Calu3 (cell line): ENCODE measurements at regions not wholly inside any gene's neighbourhood (a gene's known extent, or its start where the extent isn't known, plus 50 kb on each side); places are given as distances from the start of the nearest gene placed in this dataset.

Source experiments
- BruUV-seq: library from RNA; stranded (reverse); fragments of 400-500 nt; replicated peaks from 2 replicates; lab custom pipeline; 2021; lab: Mats Ljungman, UMichigan
- CTCF ChIA-PET: fragments of 300-600 bp; sonication (Branson Sonifier 250); formaldehyde crosslinking; loops from one replicate; lab custom pipeline; 2022; ENCODE audit warnings: antibody characterized with exemption; lab: Charles Lee
- DNase-seq: peaks from one replicate; pipeline ENCODE4 v3.0.0; 2022
- H3K27ac Mint-ChIP-seq: one replicate; pipeline ENCODE4 v1.8.0; 2022; ENCODE audit warnings: mixed read lengths; ENCODE audit not compliant: unreplicated experiment
- H3K27me3 Mint-ChIP-seq: one replicate; pipeline ENCODE4 v1.8.0; 2022; ENCODE audit warnings: mixed read lengths; ENCODE audit not compliant: unreplicated experiment
- H3K36me3 Mint-ChIP-seq: one replicate; pipeline ENCODE4 v1.8.0; 2022; ENCODE audit warnings: mild to moderate bottlenecking, moderate library complexity, mixed read lengths; ENCODE audit not compliant: insufficient read depth, unreplicated experiment
- H3K4me1 Mint-ChIP-seq: one replicate; pipeline ENCODE4 v1.8.0; 2022; ENCODE audit warnings: mild to moderate bottlenecking, low read depth, mixed read lengths; ENCODE audit not compliant: unreplicated experiment
- H3K4me3 Mint-ChIP-seq: one replicate; pipeline ENCODE4 v1.8.0; 2022; ENCODE audit warnings: mild to moderate bottlenecking, low read depth, moderate library complexity, mixed read lengths; ENCODE audit not compliant: unreplicated experiment
- H3K9me3 Mint-ChIP-seq: one replicate; pipeline ENCODE4 v1.8.0; 2022; ENCODE audit warnings: low read depth, mixed read lengths; ENCODE audit not compliant: unreplicated experiment
- intact Hi-C: fragments of 100-400 bp; cut with micrococcal nuclease; formaldehyde crosslinking; loops from one replicate; pipeline ENCODE4 v1.10.0; 2022; ENCODE audit not compliant: unreplicated experiment
- TF ChIP-seq, protein P1 (sequence below): fragments of 200-600 bp; IDR thresholded peaks from one replicate; pipeline ENCODE4 v1.8.0; 2022; ENCODE audit warnings: antibody characterized with exemption; ENCODE audit not compliant: unreplicated experiment

DNA sequence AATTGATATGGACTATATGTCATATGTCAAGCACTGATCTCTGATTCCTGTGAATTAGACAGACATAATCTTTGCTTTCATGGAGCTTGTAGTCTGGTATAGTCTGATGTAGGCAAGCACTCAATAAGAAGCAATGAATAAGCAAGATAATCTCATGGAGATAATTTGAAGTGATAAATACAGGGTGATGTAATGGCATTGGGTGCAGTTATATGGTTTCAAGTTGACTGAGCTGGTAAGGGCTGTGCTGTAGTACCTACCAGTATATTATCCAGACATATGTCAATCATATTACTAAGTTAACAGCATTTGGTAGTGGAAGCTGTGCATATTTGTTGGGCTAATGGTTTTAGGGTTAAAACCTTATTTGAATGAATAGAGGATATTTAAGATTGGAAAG is 117.5 kb upstream of the PRPS1L1 start:
- no peaks in the 10 kb centered on the region for H3K36me3 Mint-ChIP-seq
- H3K4me1 Mint-ChIP-seq, result peaks cover 10% of the 10 kb centered on the region
- intact Hi-C loops, result no loop called here
- H3K27ac Mint-ChIP-seq, result no peak overlapping the region
- CTCF ChIA-PET, result no interaction called here
- TF ChIP-seq, protein P1, sequence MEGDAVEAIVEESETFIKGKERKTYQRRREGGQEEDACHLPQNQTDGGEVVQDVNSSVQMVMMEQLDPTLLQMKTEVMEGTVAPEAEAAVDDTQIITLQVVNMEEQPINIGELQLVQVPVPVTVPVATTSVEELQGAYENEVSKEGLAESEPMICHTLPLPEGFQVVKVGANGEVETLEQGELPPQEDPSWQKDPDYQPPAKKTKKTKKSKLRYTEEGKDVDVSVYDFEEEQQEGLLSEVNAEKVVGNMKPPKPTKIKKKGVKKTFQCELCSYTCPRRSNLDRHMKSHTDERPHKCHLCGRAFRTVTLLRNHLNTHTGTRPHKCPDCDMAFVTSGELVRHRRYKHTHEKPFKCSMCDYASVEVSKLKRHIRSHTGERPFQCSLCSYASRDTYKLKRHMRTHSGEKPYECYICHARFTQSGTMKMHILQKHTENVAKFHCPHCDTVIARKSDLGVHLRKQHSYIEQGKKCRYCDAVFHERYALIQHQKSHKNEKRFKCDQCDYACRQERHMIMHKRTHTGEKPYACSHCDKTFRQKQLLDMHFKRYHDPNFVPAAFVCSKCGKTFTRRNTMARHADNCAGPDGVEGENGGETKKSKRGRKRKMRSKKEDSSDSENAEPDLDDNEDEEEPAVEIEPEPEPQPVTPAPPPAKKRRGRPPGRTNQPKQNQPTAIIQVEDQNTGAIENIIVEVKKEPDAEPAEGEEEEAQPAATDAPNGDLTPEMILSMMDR, result no peak
- BruUV-seq, result no TSS peak
- no peak for DNase-seq
- H3K9me3 Mint-ChIP-seq, result no peaks in the 10 kb centered on the region
- H3K27me3 Mint-ChIP-seq, result no peaks in the 10 kb centered on the region
- no peak overlapping the region for H3K4me3 Mint-ChIP-seq

DNA sequence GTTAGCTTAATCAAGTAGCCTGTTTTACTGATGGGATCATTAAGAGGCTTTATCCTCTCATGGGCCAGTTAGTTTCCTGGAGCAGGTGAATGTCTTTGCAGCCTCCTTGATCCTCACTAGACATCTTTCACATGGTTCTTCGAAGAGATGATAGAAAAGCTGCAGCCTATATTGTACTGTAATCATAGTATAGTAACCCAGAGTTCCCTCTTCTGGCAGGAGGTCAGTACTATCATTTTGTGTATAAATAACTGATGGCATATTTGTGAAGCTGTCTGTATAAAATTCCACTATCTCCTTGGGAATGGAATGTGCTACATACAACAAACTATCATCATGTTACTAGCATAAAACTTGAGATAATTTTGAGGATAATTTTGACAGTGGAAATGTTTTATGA is 123.8 kb upstream of the PRPS1L1 start:
- Mint-ChIP-seq H3K4me3 (no peak overlapping the region), H3K36me3 (no peaks in the 10 kb centered on the region), H3K9me3 (peaks cover 3% of the 10 kb centered on the region), H3K27ac (no peak overlapping the region), H3K27me3 (no peaks in the 10 kb centered on the region), H3K4me1 (peaks cover 20% of the 10 kb centered on the region)
- BruUV-seq, result no TSS peak
- TF ChIP-seq, protein P1, result no peak
- CTCF ChIA-PET, result interaction anchor here (1.1 to 1.5 kb wide), 2 partner anchors 25 to 182 kb away, joined by 3 to 5 read pairs; no protein-coding TSS in a partner anchor
- intact Hi-C loops, result no loop called here
- DNase-seq, result no peak

DNA sequence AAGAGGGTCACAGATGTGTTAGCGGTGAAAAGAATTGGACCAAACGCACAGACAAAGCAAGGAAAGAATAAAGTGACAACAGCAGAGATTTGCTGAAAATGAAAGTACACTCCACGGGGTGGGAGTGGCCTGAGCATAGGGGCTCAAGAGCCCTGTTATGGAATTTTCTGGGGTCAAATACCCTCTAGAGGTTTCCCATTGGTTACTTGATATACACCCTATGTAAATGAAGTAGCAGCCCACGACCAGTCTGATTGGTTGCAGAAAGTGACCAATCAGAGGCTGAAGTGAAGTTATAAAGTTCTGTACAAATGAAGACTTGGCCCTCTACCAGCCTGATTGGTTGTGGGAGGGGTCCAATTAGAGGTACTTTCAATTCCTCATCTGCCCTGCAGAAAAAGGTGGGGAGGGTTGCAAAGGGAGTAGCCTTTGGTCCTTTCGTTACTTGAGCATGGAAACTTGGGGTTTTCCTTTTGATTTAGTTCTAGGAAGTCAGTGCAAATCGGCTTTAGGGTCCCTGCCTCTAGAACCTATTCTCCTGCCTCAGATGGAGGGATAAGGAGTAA is 125.6 kb upstream of the PRPS1L1 start:
- no peak overlapping the region for H3K27ac Mint-ChIP-seq
- no TSS peak for BruUV-seq
- H3K27me3 Mint-ChIP-seq, result no peaks in the 10 kb centered on the region
- no peak for DNase-seq
- H3K4me1 Mint-ChIP-seq, result peaks cover 32% of the 10 kb centered on the region
- peaks cover 6% of the 10 kb centered on the region for H3K9me3 Mint-ChIP-seq
- no peak overlapping the region for H3K4me3 Mint-ChIP-seq
- intact Hi-C loops, result no loop called here
- no peaks in the 10 kb centered on the region for H3K36me3 Mint-ChIP-seq
- CTCF ChIA-PET, result no interaction called here
- TF ChIP-seq, protein P1, result no peak

DNA sequence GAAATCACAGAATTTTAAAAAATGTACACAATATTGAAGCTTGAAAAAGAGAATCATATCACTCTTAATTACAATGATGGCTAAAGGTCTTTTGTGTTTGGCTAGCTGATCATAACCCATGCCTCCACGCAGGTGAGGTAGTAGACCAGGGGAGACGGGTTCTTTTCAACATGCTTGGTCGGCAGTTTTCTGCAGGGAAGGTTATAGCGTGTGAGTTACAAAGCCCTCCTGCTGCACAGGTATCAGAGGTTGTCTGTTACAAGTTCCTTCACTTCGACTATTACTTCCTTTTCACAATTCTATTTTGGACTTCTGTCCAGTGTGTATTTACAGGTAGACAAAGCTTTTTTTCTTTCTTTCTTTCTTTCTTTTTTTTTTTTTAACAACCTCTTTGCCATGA is 127.1 kb upstream of the PRPS1L1 start:
- CTCF ChIA-PET, result interaction anchor here (0.7 to 1.2 kb wide), 2 partner anchors 55 to 169 kb away, joined by 3 to 5 read pairs; no protein-coding TSS in a partner anchor
- no peak for DNase-seq
- no peaks in the 10 kb centered on the region for H3K27me3 Mint-ChIP-seq
- peaks cover 6% of the 10 kb centered on the region for H3K9me3 Mint-ChIP-seq
- intact Hi-C loops, result no loop called here
- BruUV-seq, result no TSS peak
- H3K4me1 Mint-ChIP-seq, result peaks cover 32% of the 10 kb centered on the region
- H3K27ac Mint-ChIP-seq, result no peak overlapping the region
- H3K4me3 Mint-ChIP-seq, result no peak overlapping the region
- TF ChIP-seq, protein P1, result no peak
- no peaks in the 10 kb centered on the region for H3K36me3 Mint-ChIP-seq
